ENCODE measurements at regions not wholly inside any gene's neighbourhood (a gene's known extent, or its start where the extent isn't known, plus 50 kb on each side); places are given as distances from the start of the nearest gene placed in this dataset.

GRCh38 chr9:74255489-74255984 is 241.6 kb upstream of the RORB start (continued):
- TF ChIP-seq, protein P1, sequence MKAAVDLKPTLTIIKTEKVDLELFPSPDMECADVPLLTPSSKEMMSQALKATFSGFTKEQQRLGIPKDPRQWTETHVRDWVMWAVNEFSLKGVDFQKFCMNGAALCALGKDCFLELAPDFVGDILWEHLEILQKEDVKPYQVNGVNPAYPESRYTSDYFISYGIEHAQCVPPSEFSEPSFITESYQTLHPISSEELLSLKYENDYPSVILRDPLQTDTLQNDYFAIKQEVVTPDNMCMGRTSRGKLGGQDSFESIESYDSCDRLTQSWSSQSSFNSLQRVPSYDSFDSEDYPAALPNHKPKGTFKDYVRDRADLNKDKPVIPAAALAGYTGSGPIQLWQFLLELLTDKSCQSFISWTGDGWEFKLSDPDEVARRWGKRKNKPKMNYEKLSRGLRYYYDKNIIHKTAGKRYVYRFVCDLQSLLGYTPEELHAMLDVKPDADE (IDR thresholded peaks at IDR 0.05), result no peak
- no peak for TF ChIP-seq POLR2AphosphoS5 (IDR thresholded peaks at IDR 0.05; ENCODE audit: low read depth)
- TF ChIP-seq STAT1 (IDR thresholded peaks at IDR 0.05; ENCODE audit: unreplicated experiment), result no peak
- no peak for TF ChIP-seq EZH2phosphoT487 (IDR thresholded peaks at IDR 0.05; ENCODE audit: unreplicated experiment)
- TF ChIP-seq JUNB (IDR thresholded peaks at IDR 0.05; ENCODE audit: unreplicated experiment), result no peak
- no peak for TF ChIP-seq EZH2 (IDR thresholded peaks at IDR 0.05; ENCODE audit: low read depth, unreplicated experiment)
- no peak for TF ChIP-seq ZNF114 (CRISPR knock-in tag; IDR thresholded peaks at IDR 0.05)
- TF ChIP-seq, protein P2, sequence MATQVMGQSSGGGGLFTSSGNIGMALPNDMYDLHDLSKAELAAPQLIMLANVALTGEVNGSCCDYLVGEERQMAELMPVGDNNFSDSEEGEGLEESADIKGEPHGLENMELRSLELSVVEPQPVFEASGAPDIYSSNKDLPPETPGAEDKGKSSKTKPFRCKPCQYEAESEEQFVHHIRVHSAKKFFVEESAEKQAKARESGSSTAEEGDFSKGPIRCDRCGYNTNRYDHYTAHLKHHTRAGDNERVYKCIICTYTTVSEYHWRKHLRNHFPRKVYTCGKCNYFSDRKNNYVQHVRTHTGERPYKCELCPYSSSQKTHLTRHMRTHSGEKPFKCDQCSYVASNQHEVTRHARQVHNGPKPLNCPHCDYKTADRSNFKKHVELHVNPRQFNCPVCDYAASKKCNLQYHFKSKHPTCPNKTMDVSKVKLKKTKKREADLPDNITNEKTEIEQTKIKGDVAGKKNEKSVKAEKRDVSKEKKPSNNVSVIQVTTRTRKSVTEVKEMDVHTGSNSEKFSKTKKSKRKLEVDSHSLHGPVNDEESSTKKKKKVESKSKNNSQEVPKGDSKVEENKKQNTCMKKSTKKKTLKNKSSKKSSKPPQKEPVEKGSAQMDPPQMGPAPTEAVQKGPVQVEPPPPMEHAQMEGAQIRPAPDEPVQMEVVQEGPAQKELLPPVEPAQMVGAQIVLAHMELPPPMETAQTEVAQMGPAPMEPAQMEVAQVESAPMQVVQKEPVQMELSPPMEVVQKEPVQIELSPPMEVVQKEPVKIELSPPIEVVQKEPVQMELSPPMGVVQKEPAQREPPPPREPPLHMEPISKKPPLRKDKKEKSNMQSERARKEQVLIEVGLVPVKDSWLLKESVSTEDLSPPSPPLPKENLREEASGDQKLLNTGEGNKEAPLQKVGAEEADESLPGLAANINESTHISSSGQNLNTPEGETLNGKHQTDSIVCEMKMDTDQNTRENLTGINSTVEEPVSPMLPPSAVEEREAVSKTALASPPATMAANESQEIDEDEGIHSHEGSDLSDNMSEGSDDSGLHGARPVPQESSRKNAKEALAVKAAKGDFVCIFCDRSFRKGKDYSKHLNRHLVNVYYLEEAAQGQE (IDR thresholded peaks at IDR 0.05; ENCODE audit: unreplicated experiment), result no peak

DNA sequence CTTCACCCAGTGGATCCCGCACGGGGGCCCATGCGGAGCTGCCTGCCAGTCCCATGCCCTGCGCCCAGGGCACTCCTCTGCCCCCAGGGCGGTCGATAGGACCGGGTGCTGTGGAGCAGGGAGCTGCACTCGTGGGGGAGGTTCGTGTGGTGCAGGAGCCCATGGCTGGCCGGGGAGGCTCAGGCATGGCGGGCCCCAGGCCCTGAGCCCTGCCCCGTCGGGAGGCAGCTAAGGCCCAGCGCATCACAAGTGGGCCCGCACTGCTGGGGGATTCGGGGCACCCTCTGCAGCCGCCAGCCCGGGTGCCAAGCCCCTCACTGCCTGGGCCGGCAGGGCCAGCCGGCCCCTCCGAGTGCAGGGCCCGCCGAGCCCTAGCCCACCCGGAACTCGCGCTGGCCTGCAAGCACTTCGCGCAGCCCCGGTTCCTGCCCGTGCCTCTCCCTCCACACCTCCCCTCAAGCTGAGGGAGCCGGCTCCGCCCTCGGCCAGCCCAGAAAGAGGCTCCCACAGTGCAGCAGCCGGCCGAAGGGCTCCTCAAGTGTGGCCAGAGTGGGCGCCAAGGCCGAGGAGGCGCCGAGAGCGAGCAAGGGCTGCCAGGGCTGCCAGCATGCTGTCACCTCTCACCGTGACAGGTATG is 221.1 kb upstream of the RORB start:
- H3K36me3 ChIP-seq (ENCODE audit: insufficient read depth), result no peaks in the 10 kb centered on the region
- no peak overlapping the region for H3K27ac Mint-ChIP-seq
- no peak for TF ChIP-seq ZNF331 (CRISPR knock-in tag; IDR thresholded peaks at IDR 0.05; ENCODE audit: low read depth)
- no peak for TF ChIP-seq ZNF462 (CRISPR knock-in tag; IDR thresholded peaks at IDR 0.05)
- no peak for TF ChIP-seq ZNF114 (CRISPR knock-in tag; IDR thresholded peaks at IDR 0.05)
- TF ChIP-seq JUNB (IDR thresholded peaks at IDR 0.05; ENCODE audit: unreplicated experiment), result no peak
- TF ChIP-seq EZH2phosphoT487 (IDR thresholded peaks at IDR 0.05; ENCODE audit: unreplicated experiment), result no peak
- TF ChIP-seq POLR2AphosphoS5 (IDR thresholded peaks at IDR 0.05; ENCODE audit: low read depth), result no peak
- no peak for TF ChIP-seq STAT1 (IDR thresholded peaks at IDR 0.05; ENCODE audit: unreplicated experiment)

More for the DNA sequence above, 221.1 kb upstream of the RORB start:
- no peaks in the 10 kb centered on the region for H3K4me1 Mint-ChIP-seq
- H3K79me2 ChIP-seq (replicated peaks; ENCODE audit: insufficient read depth), result no peaks in the 10 kb centered on the region
- H3K4me2 ChIP-seq, result no peak overlapping the region
- no peaks in the 10 kb centered on the region for H3F3A ChIP-seq (replicated peaks; ENCODE audit: low read depth)
- H3K4me1 ChIP-seq (ENCODE audit: insufficient read depth), result no peaks in the 10 kb centered on the region
- no peak overlapping the region for H3K4me3 Mint-ChIP-seq
- DNase-seq (ENCODE audit: low spot score), result no peak
- no peaks in the 10 kb centered on the region for H3K27me3 ChIP-seq (ENCODE audit: insufficient read depth)
- no peak overlapping the region for H3K4me3 ChIP-seq
- no peak overlapping the region for H3K27ac ChIP-seq (ENCODE audit: low read depth)
- peaks cover 5% of the 10 kb centered on the region; the same call in 1 of the 2 replicates for H3K9me2 ChIP-seq (ENCODE audit: insufficient read depth)
- H3K36me3 Mint-ChIP-seq (ENCODE audit: low read depth), result peaks cover 4% of the 10 kb centered on the region; the same call in 1 of the 3 replicates
- peaks cover 2% of the 10 kb centered on the region for H3K27me3 Mint-ChIP-seq (ENCODE audit: insufficient read depth, low read depth, poor library complexity)
- H2AFZ ChIP-seq, result no peak overlapping the region
- H4K20me1 ChIP-seq (replicated peaks; ENCODE audit: insufficient read depth), result no peaks in the 10 kb centered on the region
- ATAC-seq, result no peak
- H3K9me3 Mint-ChIP-seq, result peaks cover 10% of the 10 kb centered on the region
